ENCODE measurements at regions not wholly inside any gene's neighbourhood (a gene's known extent, or its start where the extent isn't known, plus 50 kb on each side); places are given as distances from the start of the nearest gene placed in this dataset.
A peak's percentile ranks its signal among the peaks of the same experiment; 100 is the strongest.
"Not testable (repeated sequence)": the region's sequence is repeated elsewhere in the genome, so short reads cannot be mapped to it uniquely, and the experiment has no call there.

DNA sequence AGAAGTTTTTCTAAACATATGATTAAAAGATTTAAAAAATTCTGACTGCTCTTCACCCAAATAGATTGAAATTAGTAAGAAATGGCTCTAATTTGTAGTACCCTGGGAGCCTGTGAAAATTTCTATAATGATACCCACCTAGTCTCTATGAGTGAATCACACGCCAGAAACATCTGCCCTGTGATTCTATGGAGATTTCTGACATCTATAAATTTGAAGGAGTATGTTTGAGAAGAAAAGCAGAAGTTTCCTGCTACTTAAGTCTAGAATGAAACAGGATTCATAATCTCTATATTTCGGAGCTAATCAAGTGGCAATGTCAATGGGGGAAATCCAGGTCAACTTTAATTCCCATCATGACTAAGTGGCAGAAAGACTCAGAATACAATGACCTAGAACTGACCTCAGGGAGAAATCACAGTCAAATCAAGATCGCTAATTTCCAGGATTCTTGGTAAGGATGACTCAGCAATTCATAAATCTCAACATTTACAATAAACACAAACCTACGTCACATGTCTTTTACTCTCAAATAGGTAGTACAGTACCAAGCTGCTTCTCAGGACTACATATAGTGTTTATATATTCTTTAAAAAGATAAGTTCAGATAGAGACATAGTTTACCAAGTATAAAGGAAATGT lies 186.2 kb upstream of the TNFAIP3 start:
- in situ Hi-C loops (cut with MboI; ENCODE audit: low pct_unique_long_range_greater_than_20kb, low sequenced_read_pairs) = no loop called here
- no peak for DNase-seq

DNA sequence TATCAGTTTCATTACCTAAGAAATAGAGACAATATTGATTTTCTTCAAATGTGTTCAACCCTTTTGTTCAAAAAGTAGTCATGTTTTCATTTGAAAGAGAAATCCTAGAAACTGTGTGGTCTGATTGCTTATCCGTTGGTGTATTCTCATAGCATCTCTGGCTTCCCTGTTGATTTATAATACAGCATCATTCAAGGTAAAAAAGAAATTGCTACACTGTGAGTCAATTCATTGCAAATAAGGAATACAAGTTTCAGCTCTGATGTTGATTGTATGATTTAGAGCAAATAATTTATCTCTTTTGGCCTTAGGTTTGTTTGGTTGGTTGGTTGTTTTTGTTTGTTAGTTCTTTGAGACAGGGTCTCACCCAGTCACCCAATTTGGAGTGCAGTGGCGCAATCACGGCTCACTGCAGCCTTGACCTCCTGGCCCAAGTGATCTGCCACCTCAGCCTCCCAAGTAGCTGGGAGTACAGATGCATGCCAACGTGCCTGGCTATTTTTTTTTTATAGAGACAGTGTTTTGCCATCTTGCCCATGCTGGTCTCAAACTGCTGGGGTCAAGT lies 185.5 kb upstream of the TNFAIP3 start:
- DNase-seq = no peak
- in situ Hi-C loops (cut with MboI; ENCODE audit: low pct_unique_long_range_greater_than_20kb, low sequenced_read_pairs) = no loop called here

DNA sequence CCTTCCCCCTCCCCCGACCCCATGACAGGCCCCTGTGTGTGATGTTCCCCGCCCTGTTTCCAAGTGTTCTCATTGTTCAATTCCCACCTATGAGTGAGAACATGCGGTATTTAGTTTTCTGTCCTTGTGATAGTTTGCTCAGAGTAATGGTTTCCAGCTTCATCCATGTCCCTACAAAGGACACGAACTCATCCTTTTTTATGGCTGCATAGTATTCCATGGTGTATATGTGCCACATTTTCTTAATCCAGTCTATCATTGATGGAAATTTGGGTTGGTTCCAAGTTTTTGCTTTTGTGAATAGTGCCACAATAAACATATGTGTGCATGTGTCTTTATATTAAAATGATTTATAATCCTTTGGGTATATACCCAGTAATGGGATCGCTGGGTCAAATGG lies 184.4 kb upstream of the TNFAIP3 start:
- in situ Hi-C loops (cut with MboI; ENCODE audit: low pct_unique_long_range_greater_than_20kb, low sequenced_read_pairs); DNase-seq: not testable (repeated sequence)

DNA sequence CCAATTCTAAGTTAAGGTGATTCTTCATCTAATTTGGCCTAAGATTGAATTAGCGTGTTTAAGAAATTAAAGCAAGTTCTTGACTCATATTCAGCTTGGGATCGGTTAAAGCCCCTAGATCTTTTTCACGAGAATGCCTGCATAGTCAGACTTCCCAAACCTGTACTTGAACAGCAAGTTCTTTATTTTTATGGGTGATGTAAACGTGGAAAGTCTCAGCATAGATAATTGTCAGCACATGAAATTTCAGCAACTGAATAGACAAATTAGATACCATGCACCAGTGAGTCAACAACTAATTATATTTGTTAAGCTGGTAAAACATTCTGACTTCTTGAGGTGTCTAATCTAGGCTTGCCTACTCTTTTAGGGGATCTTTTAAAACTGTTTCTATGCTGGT lies 183.1 kb upstream of the TNFAIP3 start:
- in situ Hi-C loops (cut with MboI; ENCODE audit: low pct_unique_long_range_greater_than_20kb, low sequenced_read_pairs) = no loop called here
- DNase-seq = no peak

DNA sequence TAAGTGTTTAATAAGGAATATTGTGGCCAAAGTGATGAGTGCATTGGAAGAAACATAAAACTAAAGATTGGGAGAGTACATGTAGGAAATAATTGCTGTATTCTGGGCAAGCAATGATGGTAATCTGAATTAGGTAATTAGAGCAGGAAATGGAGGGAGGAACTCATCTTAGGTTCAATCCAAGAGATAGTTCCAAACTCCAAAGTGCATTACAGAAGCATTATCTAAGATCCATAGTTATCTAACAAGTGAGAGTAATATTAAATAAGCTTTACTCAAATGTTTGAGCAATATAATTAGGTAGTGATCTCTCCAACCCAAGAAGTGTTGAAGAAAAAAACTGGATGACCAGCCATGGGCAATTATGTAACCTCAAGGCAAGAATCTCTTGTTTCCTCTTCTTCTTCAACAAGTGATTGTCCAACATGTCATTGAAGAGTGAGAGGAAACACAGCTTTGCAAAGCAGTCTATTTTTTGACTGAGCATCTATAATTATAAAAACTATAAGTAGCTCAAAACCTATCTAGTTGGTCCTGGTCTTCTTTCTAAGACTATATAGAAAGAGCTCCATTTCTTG lies 181.2 kb upstream of the TNFAIP3 start:
- in situ Hi-C loops (cut with MboI; ENCODE audit: low pct_unique_long_range_greater_than_20kb, low sequenced_read_pairs) = no loop called here
- no peak for DNase-seq

DNA sequence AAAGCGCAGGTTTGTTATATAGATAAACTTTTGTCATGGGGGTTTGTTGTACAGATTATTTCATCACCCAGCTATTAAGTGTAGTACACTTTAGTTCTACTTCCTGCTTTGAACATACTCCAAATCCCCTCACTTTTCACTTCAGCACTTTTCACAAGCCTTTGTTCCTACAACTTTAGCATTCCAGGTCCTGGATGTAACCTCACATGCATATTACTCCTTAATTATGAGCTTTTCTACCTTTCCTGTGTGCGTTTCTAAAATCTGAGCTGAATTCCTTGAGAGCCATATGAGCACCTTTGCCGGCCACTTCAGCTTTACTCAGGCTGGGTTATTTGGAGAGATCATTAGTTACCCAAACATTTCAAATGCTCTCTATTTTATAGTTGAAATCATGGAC lies 179.2 kb upstream of the TNFAIP3 start:
- in situ Hi-C loops (cut with MboI; ENCODE audit: low pct_unique_long_range_greater_than_20kb, low sequenced_read_pairs) = no loop called here
- DNase-seq = no peak

DNA sequence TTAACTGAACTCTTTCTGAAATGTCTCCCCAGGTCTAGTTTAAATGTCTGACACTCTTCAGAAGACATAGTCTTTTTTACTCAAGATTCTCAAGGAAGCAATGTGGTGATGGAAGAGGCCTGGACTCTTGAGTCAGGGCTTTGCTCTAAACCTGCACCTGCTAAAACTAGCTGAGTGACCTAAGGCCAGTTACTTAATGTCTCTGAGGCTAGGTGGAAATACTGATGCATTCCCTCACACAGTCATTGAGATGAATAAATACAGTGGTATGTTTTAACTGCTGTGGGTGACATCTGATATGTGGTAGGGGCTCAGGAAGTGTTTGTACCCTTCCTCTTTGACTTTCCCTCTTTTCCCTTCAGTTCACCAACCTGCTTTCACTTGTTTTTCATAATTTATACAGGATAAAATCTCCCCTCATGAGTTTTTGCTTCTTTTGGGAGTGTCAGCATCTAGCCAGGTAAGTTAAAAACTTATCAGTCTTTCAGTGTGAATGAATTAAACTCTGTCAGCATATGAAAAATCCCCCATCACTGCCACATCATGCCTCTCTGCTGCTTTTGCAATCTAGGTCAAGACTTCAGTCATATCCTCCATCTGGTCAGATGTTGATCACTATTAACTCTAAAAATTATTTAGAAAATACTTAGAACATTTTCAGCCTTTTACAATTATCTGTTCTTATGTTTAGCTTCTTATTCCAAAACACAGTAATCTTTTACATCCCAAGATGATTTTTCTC lies 178.7 kb upstream of the TNFAIP3 start:
- in situ Hi-C loops (cut with MboI; ENCODE audit: low pct_unique_long_range_greater_than_20kb, low sequenced_read_pairs) = no loop called here
- DNase-seq = no peak

DNA sequence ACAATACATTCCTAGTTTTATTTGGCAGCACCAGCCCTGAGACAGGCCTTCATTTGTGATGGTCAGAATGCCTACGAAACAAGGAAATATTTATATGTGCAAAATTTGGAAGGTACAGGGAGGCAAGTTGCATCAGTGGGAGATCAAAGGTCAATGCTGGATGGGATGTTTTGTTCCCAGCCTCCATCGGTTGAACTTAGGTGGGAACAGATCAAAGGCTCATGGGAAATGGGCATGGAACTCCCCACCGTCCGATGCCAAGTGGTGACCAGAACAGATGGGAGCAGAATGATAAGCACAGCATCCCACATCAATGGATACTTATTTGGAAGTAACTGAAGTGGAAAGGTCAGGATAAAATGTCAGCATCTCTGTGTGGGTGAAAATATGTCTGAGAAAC lies 177.7 kb upstream of the TNFAIP3 start:
- no peak for DNase-seq

DNA sequence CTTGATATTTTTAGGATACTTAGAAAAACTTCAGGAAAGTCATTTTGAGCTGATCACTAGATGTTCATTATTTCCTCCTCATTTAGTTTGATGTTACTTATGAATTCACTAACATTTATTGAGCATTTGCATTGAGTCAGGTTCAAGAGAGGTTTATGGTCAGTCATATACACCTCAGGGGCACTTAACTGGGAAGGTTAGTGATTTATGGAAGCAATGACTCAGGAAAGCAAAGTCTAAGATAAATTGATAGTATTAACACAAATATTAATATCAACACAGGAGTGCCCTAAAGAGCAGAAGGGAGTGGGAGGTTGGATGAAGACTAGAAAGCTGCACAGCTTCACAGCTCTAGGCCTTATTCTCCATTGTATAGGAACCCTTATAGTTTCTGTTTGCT lies 177.0 kb upstream of the TNFAIP3 start:
- DNase-seq = no peak
- in situ Hi-C loops (cut with MboI; ENCODE audit: low pct_unique_long_range_greater_than_20kb, low sequenced_read_pairs) = no loop called here

More for the DNA sequence above, 177.7 kb upstream of the TNFAIP3 start:
- in situ Hi-C loops (cut with MboI; ENCODE audit: low pct_unique_long_range_greater_than_20kb, low sequenced_read_pairs) = no loop called here

DNA sequence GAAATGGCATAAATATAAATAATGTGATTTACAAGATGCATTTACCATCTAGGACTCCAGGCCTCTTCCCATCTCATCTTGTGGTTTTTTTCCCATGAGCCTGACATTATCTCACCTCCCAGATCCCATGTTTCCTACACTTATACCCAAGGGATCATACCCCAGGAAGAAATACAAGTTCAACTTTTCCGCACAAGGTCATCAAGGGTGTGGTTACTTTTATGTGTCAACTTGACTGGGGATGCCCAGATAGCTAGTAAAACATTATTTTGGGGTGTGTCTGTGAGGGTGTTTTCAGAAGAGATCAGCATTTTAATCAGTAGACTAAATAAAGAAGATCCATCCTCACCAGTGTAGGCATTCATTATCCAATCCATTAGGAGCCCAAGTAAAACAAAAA lies 176.3 kb upstream of the TNFAIP3 start:
- no peak for DNase-seq
- in situ Hi-C loops (cut with MboI; ENCODE audit: low pct_unique_long_range_greater_than_20kb, low sequenced_read_pairs) = no loop called here

DNA sequence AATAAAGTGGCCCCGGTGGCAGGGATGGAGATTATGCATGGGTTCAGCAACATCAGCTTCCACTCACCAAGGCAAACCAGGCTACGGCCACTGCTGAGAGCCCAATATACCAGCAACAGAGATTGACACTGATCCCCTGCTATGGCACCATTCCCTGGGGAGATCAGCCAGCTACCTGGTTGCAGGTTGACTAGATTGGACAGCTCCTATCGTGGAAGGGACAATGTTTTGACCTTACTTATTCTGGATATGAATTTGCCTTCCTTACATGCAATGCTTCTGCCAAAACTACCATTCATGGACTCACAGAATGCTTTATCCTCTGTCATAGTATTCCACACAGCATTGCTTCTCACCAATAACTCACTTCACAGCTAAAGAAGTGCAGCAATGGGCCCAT lies 174.8 kb upstream of the TNFAIP3 start:
- DNase-seq = no peak

DNA sequence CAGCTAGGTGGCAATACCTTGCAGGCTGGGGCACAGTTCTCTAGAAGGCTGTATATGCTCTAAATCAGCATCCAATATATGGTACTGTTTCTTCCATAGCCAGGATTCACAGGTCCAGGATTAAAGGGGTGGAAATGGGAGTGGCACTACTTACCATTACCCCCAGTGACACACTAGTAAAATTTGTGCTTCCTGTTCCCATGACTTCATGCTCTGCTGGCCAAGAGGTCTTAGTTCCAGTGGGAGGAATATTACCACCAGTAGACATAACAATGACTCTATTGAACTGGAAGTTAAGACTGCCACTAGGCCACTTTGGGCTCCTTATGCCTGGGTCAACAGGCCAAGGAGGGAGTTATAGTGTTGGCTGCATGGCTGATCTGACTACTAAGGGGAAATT lies 174.3 kb upstream of the TNFAIP3 start:
- no peak for DNase-seq
- in situ Hi-C loops (cut with MboI; ENCODE audit: low pct_unique_long_range_greater_than_20kb, low sequenced_read_pairs) = no loop called here

More for the DNA sequence above, 174.8 kb upstream of the TNFAIP3 start:
- in situ Hi-C loops (cut with MboI; ENCODE audit: low pct_unique_long_range_greater_than_20kb, low sequenced_read_pairs) = no loop called here

DNA sequence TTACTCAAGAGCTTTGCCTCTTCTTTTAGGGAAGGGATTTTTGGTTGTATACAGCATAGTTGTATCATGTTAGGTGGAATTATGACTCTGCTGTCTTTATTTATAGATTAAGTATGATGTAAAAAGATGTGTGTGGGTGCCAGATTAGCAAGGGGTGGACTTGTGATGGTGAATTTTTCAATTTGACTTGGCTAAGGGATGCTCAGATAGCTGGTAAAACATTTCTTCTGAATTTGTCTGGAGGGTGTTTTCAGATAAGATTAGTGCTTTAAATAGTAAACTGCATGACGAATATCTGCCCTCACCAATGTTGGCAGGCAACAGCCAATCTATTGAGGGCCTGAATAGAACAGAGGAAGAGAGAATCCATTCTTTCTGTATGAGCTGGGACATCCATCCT lies 173.3 kb upstream of the TNFAIP3 start:
- in situ Hi-C loops (cut with MboI; ENCODE audit: low pct_unique_long_range_greater_than_20kb, low sequenced_read_pairs) = no loop called here
- no peak for DNase-seq

DNA sequence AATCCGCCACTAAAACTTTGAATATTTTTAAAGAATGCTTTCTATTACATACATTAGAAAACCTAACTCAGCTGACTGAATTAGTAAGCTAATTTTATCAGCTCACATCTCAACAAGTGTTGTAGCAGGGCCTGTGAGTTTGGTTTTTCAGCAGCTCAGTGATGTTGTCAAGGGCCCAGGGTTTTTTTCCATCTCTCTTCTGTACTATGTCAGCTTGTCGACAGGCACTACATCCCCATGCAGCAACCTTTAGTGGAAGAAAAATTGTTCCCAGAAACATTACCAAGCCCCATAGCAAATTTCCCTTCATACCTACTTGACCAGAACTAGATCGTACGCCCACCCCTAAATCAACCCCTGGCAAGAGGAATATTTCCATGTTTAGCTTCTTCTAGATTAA lies 170.3 kb upstream of the TNFAIP3 start:
- in situ Hi-C loops (cut with MboI; ENCODE audit: low pct_unique_long_range_greater_than_20kb, low sequenced_read_pairs) = no loop called here

DNA sequence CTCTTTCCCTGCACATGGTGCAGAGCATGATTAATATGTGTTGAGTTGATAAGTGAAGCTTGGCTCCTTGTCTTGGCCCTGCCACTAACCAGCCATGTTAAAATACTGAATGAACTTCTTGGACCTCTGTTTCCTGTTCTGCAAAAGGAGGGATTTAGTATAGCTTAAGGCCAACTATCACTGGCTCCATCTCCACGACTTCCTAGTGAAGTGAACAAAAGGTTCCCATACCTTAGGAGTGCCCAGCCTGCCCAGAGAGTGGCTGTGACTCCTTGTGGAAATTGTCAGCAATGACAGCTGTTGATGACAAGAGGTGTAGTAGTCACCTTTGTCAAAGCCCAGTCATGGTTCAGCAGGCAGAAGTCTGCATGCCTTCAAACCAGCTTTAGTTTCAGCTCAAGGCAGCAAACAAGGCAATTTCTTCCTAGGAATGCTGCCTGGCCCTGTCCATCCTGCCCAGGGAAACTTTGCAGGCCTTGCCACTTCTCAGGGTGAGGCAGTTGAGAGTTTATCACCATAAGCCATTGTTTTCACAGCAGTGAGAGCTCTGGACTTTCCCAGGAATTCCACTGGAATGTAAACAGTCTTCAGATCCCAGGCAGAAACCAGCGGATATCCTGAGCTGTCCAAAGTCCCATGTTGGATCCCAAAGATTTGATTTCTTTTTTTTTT lies 169.7 kb upstream of the TNFAIP3 start:
- no peak for DNase-seq
- in situ Hi-C loops (cut with MboI; ENCODE audit: low pct_unique_long_range_greater_than_20kb, low sequenced_read_pairs) = no loop called here

More for the DNA sequence above, 170.3 kb upstream of the TNFAIP3 start:
- no peak for DNase-seq

DNA sequence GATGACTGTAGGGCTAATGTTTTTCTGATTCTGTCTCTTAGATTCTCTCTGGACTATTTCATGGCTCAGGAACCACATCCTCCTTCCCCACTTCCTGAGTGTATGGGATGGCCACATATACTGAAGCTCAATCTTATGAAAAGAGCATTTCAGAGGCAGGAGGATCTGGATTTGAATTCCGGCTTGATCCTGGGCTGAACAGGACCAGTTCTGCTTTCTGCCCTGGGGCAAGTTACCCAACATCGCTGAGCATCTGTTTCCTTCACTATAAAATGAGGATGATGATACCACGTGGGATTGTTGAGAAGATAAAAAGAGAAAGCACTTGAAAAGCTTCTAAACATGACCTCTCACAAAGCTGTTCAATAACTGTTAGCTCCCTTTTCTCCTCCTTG lies 168.4 kb upstream of the TNFAIP3 start:
- in situ Hi-C loops (cut with MboI; ENCODE audit: low pct_unique_long_range_greater_than_20kb, low sequenced_read_pairs) = no loop called here

DNA sequence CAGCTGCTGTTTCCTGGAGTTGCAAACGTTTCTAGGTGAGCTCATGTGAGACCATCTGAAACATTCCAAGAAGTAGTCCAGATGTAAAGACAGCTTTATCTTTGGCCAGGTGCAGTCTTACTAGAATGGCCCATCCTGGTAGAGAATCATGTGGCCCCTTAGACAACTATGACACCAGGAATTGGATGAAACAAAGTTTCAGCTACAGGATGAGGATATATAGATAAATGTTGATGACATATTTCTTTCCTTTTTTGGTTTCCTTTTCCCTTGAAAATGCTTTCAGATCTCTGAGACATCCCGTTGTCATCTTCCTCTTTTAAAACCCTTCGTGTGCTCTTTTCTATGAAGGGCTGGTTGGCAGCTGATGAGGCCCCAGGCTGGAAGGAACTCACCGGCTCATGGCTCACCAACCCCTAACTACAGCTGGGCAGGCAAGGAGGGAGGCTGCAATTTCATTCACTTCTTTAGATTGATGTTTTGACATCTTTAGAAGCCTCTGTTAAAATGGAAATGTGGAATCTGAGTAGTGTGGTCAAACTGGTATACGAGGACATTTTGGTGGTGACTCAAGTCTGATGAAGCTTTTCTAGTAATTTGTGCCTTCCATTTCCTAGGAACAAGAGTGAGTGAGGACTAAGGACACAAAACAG lies 167.9 kb upstream of the TNFAIP3 start:
- in situ Hi-C loops (cut with MboI; ENCODE audit: low pct_unique_long_range_greater_than_20kb, low sequenced_read_pairs) = no loop called here
- peak; percentile 60 for DNase-seq

More for the DNA sequence above, 168.4 kb upstream of the TNFAIP3 start:
- peak; percentile 61 for DNase-seq

DNA sequence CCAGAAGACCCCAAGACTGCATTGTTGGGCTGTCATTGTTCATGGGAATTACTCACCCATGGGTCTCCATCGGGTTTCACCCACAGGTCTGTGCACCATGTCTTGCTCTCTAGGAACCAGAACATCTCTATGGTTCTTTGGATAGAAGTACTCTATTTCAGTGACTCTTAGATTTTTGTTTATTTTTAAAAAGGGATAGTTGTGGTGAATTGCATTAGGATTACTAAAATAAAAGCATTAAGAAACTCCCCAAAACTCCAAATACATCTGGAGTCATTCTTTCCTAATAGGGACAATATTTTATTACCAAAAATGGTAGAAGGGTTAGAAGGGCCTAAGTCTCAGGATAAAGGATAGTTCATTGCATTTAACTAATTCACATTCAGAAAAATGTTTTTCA lies 166.9 kb upstream of the TNFAIP3 start:
- in situ Hi-C loops (cut with MboI; ENCODE audit: low pct_unique_long_range_greater_than_20kb, low sequenced_read_pairs) = no loop called here
- no peak for DNase-seq

DNA sequence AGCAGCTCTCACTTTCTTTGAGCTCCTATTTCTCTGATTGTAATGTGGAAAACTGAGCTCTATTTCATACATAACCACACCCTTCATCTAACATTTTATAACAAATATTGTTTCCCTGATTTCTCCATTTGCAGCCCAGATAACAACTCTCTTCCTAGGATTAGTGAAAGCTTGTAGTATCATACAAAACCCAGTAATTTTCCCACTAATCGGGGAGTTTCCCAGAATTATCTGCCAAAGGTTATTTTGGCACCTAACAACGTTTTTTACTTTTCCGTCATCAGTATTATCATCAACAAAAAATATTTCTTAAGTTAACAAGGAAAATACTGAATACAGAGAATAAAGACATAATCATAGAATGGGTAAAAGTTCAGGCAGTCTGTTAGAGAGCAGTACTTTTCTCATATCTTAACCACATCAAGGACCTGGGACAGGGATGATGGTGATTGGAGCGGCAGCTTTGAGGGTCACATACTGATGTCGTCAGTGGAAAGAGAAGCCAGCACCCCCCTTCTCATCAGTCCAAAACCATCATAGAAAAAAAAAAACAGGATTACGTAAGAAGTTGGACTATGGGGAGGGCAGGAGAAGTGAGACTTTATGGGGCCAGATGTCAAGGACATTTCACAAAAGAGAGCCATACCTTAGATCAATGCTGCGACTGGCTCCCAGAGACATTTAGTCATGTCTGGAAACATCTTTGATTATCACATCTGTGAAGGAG lies 166.1 kb upstream of the TNFAIP3 start:
- in situ Hi-C loops (cut with MboI; ENCODE audit: low pct_unique_long_range_greater_than_20kb, low sequenced_read_pairs) = no loop called here
- no peak for DNase-seq

Data from KBM-7 (cell line).